Keratinocyte (primary cell): ENCODE measurements at regions not wholly inside any gene's neighbourhood (a gene's known extent, or its start where the extent isn't known, plus 50 kb on each side); places are given as distances from the start of the nearest gene placed in this dataset.

Experiments
- DNase-seq: peaks from one replicate; pipeline ENCODE4 v3.0.0-alpha.2; 2011; ENCODE audit warnings: low read depth, missing footprints, low spot score
- FAIRE-seq: peaks from 2 replicates; lab custom pipeline; 2011; peaks lifted over from hg19 to GRCh38; lab: Jason Lieb, UNC
- H2AFZ ChIP-seq: 2 replicates; pipeline ENCODE4 v1.6.0; 2012; ENCODE audit warnings: low read length, control low read depth, inconsistent platforms; ENCODE audit not compliant: control insufficient read depth
- H3K27ac ChIP-seq: 2 replicates; pipeline ENCODE4 v1.5.1; 2011; ENCODE audit warnings: low read length; ENCODE audit not compliant: control insufficient read depth, insufficient read depth
- H3K27me3 ChIP-seq: 3 replicates; pipeline ENCODE4 v1.6.0; 2011; ENCODE audit warnings: low read length; ENCODE audit not compliant: control insufficient read depth, insufficient read depth; ENCODE audit errors: extremely low read depth
- H3K36me3 ChIP-seq, 2 experiments: 2 replicates in 1 of 2; 3 replicates in 1 of 2; pipeline ENCODE4 v1.5.1; 2011; ENCODE audit warnings: low read length in 2 of 2, mild to moderate bottlenecking in 1 of 2; ENCODE audit not compliant: control insufficient read depth in 2 of 2, insufficient read depth in 2 of 2; ENCODE audit errors: extremely low read depth in 1 of 2
- H3K4me1 ChIP-seq: 3 replicates; pipeline ENCODE4 v1.5.1; 2011; ENCODE audit warnings: low read length; ENCODE audit not compliant: control insufficient read depth, insufficient read depth; ENCODE audit errors: extremely low read depth
- H3K4me2 ChIP-seq: 3 replicates; pipeline ENCODE4 v1.6.0; 2011; ENCODE audit warnings: low read depth, low read length; ENCODE audit not compliant: control insufficient read depth, insufficient read depth; ENCODE audit errors: extremely low read depth
- H3K4me3 ChIP-seq, 3 experiments: fragments of 200-600 bp in 1 of 3; sonication (generic) in 1 of 3; 2 replicates in 2 of 3; 3 replicates in 1 of 3; pipeline ENCODE4 v1.5.1; 2011 to 2016; ENCODE audit warnings: low read length in 3 of 3, mild to moderate bottlenecking in 3 of 3, control low read depth in 2 of 3, inconsistent platforms in 1 of 3, low read depth in 1 of 3, mixed read lengths in 1 of 3, mixed run types in 1 of 3, moderate library complexity in 1 of 3; ENCODE audit not compliant: control insufficient read depth in 2 of 3, insufficient read depth in 2 of 3; ENCODE audit errors: extremely low read depth in 1 of 3
- H3K79me2 ChIP-seq: 2 replicates; pipeline ENCODE4 v1.6.0; 2012; ENCODE audit warnings: low read length; ENCODE audit not compliant: control insufficient read depth, insufficient read depth
- H3K9ac ChIP-seq: 3 replicates; pipeline ENCODE4 v1.6.0; 2011; ENCODE audit warnings: low read length; ENCODE audit not compliant: control insufficient read depth, insufficient read depth; ENCODE audit errors: extremely low read depth
- H3K9me1 ChIP-seq: 3 replicates; pipeline ENCODE4 v1.6.0; 2011; ENCODE audit warnings: low read length; ENCODE audit not compliant: control insufficient read depth, insufficient read depth; ENCODE audit errors: extremely low read depth
- H3K9me3 ChIP-seq: 2 replicates; pipeline ENCODE4 v1.5.1; 2012; ENCODE audit warnings: low read depth, low read length; ENCODE audit not compliant: control insufficient read depth
- H4K20me1 ChIP-seq: 3 replicates; pipeline ENCODE4 v1.6.0; 2011; ENCODE audit warnings: low read length; ENCODE audit not compliant: control insufficient read depth, insufficient read depth; ENCODE audit errors: extremely low read depth
- EZH2 ChIP-seq: IDR thresholded peaks from one replicate; pipeline ENCODE4 v1.6.1; 2012; ENCODE audit warnings: inconsistent platforms, mild to moderate bottlenecking, low read length, moderate library complexity
- dilution Hi-C: fragments of 300-500 bp; cut with MboI; formaldehyde crosslinking; loops from one replicate; pipeline ENCODE4 v1.7.0; 2020; ENCODE audit warnings: low sequenced_read_pairs; ENCODE audit not compliant: extremely low pct_ligation_motif_present
- TF ChIP-seq, protein P1 (sequence below), 3 experiments: IDR thresholded peaks in 1 of 3; conservative IDR thresholded peaks in 1 of 3; optimal IDR thresholded peaks in 1 of 3; 2 replicates in 2 of 3; 3 replicates in 1 of 3; pipeline versions ENCODE3 to v1.5.1; 2011; ENCODE audit warnings: low read length in 3 of 3, mild to moderate bottlenecking in 3 of 3, moderate library complexity in 2 of 3, control low read depth in 1 of 3, inconsistent platforms in 1 of 3; ENCODE audit not compliant: insufficient read depth in 2 of 3; ENCODE audit errors: extremely low read depth in 1 of 3

DNA sequence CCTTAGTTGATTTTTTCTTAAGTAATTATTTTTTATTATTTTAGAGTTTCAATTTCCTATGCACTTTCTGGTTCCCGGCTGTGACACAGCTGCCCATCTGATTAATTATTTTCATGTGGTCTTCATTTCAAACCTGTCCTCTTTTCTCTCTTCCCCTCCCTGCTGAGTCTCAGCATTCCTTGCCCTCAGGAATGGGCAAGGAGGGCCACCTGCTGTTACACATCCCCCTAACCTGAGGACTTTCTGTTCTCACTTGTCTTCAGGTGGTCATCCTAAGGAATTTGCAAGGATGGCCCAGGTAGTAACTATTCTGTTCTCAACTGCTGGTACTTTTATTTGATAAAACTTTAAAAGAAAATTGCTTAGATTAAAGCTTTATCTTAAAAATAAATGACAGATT lies 545.0 kb downstream of the OTOL1 start:
- dilution Hi-C loops: no loop called here
- Histone ChIP-seq H3K9me3 (no peaks in the 10 kb centered on the region), H3K79me2 (no peaks in the 10 kb centered on the region), H3K27me3 (no peaks in the 10 kb centered on the region), H3K9me1 (no peaks in the 10 kb centered on the region), H2AFZ (no peak overlapping the region), H3K36me3 (no peaks in the 10 kb centered on the region), H4K20me1 (no peaks in the 10 kb centered on the region), H3K4me2 (no peak overlapping the region), H3K4me3 (no peak overlapping the region), H3K4me1 (no peaks in the 10 kb centered on the region), H3K27ac (no peak overlapping the region), H3K9ac (no peak overlapping the region)
- FAIRE-seq: no peak
- DNase-seq: no peak
- TF ChIP-seq EZH2: no peak
- TF ChIP-seq, protein P1, sequence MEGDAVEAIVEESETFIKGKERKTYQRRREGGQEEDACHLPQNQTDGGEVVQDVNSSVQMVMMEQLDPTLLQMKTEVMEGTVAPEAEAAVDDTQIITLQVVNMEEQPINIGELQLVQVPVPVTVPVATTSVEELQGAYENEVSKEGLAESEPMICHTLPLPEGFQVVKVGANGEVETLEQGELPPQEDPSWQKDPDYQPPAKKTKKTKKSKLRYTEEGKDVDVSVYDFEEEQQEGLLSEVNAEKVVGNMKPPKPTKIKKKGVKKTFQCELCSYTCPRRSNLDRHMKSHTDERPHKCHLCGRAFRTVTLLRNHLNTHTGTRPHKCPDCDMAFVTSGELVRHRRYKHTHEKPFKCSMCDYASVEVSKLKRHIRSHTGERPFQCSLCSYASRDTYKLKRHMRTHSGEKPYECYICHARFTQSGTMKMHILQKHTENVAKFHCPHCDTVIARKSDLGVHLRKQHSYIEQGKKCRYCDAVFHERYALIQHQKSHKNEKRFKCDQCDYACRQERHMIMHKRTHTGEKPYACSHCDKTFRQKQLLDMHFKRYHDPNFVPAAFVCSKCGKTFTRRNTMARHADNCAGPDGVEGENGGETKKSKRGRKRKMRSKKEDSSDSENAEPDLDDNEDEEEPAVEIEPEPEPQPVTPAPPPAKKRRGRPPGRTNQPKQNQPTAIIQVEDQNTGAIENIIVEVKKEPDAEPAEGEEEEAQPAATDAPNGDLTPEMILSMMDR (optimal IDR thresholded peaks at IDR 0.05 in 1 of 3, IDR thresholded peaks at IDR 0.05 in 1 of 3, conservative IDR thresholded peaks at IDR 0.05 in 1 of 3; ENCODE audit: extremely low read depth in 1 of 3, insufficient read depth in 2 of 3, low read length in 3 of 3): no peak

DNA sequence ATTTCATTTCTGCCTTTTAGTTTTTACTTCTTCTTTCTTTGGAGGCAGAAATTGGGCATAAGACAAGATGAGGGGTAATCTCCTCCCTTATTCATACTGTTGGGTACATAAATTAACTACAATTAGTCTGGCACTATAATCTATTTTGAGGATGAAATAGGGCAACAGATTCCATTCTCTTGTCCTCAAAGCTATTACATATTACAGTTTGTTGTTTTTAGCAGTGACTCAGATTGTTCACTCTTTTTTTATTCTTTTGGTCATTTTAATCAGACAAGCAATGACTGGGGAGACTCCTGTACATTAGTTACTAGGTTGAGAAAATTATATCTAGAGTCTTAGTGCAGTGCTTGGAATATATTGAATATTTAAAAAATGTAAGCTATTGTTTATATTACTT lies 556.0 kb downstream of the OTOL1 start:
- H3K36me3 ChIP-seq: no peaks in the 10 kb centered on the region
- no peaks in the 10 kb centered on the region for H3K27me3 ChIP-seq
- no peak overlapping the region for H2AFZ ChIP-seq
- no peak overlapping the region for H3K4me2 ChIP-seq
- no peaks in the 10 kb centered on the region for H3K9me3 ChIP-seq
- no peak overlapping the region for H3K9ac ChIP-seq
- no peak for DNase-seq
- FAIRE-seq: no peak
- no peaks in the 10 kb centered on the region for H3K9me1 ChIP-seq
- TF ChIP-seq, protein P1 (optimal IDR thresholded peaks at IDR 0.05 in 1 of 3, IDR thresholded peaks at IDR 0.05 in 1 of 3, conservative IDR thresholded peaks at IDR 0.05 in 1 of 3; ENCODE audit: extremely low read depth in 1 of 3, insufficient read depth in 2 of 3, low read length in 3 of 3): no peak
- no peak for TF ChIP-seq EZH2
- H4K20me1 ChIP-seq: no peaks in the 10 kb centered on the region
- H3K4me3 ChIP-seq: no peak overlapping the region
- H3K4me1 ChIP-seq: no peaks in the 10 kb centered on the region
- no peak overlapping the region for H3K27ac ChIP-seq
- H3K79me2 ChIP-seq: no peaks in the 10 kb centered on the region
- dilution Hi-C loops: no loop called here
